NCI-H146 (cell line): ENCODE measurements at regions not wholly inside any gene's neighbourhood (a gene's known extent, or its start where the extent isn't known, plus 50 kb on each side); places are given as distances from the start of the nearest gene placed in this dataset.
"Not testable (repeated sequence)": the region's sequence is repeated elsewhere in the genome, so short reads cannot be mapped to it uniquely, and the experiment has no call there.

Source experiments
- DNase-seq: peaks from one replicate; lab custom pipeline; 2025; lab: John Stamatoyannopoulos, UW

DNA sequence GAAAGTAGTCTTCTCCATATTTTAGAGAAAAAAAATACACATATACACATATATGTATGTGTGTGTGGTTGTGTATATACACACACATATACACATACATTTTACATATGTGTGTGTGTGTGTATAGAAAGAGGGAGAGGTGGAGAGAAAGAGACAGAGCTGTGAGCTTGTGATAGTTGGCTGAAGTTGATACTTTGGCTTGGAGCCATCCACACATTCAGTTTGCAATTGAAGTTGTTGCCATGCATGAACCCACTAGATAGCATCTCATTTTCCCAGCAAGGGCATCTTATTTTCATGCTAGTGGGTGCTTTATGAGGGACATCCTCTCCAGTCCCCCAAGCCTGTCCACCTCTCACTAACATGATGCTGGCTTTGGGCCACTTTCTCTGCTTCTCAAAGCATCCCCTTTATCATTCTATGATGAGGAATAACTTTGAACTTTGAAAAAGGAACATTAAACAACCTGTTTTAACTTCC lies 228.6 kb downstream of the ZNF621 start:
- no peak for DNase-seq

DNA sequence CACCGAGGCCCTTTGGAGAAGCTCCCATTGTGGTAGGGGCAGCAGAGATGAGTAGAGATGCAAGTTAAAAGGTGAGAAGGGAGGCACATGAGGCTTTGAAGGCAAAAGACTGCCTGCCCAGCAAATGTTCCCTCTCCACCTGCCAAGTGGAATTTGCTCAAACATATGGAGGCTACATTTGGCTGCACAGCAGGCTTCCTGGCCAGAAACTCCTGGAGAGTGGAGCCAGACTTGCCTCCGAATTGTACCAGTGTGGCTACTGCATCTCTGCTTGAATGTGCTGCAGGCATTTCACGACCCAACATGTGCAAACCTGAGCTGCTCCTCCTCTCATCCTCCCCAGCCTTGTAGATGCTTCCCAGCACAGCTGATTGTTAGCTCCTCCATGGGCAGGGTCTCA lies 229.2 kb downstream of the ZNF621 start:
- no peak for DNase-seq

DNA sequence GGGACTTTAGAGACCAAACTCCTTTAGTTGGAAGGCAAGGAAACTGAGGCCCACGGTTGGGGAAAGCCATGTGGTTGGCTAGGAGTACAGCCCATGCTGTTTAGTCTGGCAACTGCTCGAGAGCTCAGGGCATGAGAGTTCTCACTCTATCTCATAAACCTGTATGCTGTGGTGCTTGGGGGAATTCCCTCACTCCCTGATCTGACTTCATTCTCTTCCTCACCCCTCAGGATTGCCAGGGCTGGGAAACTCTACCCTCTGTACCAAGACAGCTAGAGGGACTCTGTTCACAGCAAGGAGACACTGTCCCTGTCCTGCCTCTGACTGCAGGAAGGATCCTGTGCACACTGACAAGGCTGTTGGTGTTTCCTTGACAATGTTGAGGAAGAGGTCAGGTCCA lies 230.2 kb downstream of the ZNF621 start:
- no peak for DNase-seq

DNA sequence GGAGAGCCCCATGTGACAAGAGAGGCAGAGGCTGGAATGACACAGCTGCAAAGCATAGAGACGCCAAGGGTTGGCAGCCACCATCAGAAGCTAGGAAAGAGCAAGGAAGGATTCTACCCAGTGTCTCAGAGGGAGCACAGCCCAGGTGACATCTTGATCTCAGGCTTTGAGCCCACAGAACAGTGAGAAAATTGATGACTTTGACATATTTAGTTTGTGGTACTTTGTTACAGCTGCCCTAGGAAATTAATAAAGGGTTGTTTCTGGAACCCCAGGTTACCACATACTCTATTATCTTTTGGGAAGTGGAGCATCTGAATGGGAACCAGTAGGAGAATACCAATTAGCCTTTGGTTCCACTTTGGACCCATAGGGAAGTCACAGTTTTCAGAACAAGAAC lies 231.7 kb downstream of the ZNF621 start:
- DNase-seq: no peak

DNA sequence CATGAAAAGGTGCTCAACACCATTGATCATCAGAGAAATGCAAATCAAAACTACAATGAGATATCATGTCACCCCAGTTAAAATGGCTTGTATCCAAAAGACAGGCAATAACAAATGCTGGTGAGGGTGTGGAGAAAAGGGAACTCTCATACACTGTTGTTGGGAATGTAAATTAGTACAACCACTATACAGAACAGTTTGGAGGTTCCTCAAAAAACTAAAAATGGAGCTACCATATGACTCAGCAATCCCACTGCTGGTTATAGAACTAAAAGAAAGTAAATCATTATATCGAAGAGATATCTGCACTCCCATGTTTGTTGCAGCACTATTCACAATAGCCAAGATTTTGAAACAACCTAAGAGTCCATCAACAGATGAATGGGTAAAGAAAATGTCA lies 238.0 kb downstream of the ZNF621 start:
- DNase-seq: not testable (repeated sequence)

DNA sequence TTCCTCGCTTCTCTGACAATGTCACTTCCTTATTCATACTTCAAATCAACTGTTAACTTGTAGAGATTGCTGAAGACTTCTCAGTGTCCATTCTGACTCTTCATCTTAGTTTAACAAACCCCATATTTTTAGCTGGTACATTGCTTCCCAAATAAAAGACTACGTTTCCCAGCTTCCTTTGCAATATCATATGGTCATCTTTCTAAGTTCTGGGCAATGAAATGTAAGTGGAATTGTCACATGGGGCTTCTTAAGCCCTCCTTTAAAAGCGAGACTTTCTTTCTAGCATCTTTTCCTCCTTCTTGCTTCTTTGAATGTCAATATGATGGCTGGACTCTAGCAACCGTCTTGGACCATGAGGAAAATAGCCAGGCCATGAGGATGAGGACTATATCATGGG lies 239.0 kb downstream of the ZNF621 start:
- DNase-seq: no peak

DNA sequence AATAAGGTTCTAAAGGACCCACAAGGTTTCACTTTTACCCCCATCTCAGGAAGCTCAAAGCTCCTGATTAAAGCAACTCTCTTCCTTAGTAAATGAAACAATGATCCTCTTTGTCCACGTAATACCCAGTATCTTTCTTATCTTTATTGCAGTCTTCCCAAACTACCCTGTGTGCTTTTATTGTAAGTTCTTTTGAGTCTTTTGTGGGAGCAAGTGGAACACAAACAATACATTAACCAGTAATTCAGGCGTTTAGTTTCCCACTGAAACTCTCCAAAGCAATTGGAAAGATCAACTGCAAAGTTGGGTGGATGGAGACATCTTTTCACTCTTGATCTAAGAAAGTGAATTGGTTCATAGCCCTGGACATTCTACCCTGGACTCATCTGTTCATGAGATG lies 240.0 kb downstream of the ZNF621 start:
- DNase-seq: no peak

DNA sequence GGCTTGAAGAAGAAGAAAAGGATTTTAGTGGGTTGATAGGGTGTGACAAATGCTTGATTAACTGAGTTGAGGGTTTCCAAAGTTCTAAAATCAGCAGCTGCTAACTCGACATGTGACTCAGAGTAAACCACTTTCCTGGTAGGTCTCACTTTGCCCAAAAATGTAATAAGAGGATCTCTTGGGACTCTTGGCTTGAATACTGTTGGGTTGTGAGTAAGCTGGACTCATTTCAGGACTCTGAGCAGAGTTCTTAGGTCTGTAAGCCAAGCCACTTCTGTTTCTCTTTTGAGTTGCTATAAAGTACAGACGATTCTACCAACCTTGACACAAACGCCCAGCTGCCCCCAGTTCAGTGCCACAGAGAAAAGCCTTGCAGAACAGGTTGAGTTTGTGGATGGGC lies 241.1 kb downstream of the ZNF621 start:
- DNase-seq: no peak

DNA sequence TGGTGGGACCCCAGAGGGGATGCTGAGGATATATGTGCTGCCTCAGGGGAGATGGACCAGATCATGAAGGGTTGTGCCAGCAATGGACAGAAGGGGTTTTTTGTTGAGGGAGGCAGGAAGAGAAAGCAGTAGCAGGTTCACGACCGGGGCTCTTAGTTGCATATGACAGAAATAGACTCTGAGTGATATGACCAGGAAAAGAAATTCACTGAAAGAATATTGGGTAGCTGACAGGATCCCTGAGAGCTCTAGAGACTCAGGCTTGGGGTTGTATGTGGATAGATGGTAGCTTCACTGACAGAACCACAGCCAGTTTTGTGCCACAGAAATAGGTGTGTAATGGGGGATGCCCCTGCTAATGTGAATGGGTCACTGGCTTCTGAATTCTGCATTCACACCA lies 241.6 kb downstream of the ZNF621 start:
- no peak for DNase-seq

DNA sequence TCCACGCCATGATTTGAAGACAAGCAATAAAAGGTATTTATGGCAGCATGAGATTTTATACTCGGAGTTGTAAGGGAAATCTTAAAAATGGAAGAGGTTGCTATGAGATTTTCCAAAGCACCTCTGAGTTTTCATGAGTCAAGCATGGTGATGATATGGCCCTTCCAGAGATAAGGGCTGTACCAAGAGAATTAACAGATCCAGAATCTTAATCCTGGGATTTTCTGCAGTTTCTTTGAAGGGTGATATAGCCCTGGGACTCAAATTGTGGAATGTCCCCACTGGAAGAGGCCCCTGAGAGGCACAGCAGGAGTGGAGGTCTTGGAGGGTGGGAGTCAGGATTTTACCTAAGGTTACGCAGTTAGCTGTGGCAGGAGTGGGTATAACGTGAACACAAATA lies 243.3 kb downstream of the ZNF621 start:
- no peak for DNase-seq

DNA sequence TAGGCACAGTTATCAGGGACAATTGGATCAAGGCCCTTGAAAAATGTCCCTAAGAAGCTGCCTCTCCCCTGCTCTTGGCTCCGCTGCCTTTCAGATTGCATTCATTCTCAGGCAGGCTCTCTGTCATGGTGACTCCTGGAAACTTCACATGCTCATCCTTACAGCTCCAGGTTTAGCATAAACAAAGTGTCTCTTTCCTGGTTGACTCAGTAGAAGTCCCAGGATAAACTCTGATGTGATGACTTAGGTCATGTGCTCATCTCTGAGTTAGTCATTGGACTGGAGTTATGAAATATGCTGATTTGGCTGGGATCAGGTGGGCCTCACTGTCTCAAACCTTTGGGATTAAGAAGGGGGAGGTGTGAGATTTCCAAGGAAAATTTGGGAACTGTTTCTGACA lies 243.8 kb downstream of the ZNF621 start:
- DNase-seq: no peak

DNA sequence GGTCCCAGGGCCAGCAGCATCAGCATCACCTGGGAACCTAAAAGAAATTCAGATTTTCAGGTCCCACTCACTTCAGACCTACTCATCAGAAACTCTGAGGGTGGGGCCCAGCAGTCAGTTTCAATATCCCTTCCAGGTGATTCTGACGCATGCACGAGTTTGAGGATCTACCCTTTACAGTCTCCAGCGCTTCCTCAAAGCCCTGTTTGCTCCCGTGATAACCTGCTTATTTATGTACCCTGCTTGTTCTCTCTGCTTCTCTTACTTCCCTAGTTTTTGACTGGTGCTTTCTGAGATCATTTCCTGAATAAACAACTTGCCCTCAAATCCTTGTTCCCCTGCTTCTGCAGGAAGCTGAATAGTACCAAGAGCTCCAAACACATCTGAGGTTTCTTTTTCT lies 245.3 kb downstream of the ZNF621 start:
- no peak for DNase-seq

DNA sequence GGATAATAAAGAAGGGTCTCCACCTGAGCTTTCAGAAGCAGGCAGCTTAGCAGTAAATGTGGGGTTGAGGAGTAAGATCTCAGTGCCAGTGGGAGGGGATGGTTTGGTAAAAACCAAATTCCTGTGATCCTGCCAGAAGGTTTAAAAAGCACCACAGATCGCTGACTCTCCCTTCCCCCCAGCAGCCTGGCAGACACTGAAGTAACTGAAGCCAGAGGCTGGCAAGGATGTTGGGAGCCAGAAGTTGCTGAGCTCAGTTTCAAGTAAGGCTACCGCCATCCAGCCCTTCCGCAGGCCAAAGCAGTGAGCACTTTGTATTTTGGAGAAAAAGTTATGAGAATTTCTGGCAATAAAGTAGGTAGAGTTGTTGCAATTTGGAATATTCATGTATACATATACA lies 246.4 kb downstream of the ZNF621 start:
- no peak for DNase-seq

DNA sequence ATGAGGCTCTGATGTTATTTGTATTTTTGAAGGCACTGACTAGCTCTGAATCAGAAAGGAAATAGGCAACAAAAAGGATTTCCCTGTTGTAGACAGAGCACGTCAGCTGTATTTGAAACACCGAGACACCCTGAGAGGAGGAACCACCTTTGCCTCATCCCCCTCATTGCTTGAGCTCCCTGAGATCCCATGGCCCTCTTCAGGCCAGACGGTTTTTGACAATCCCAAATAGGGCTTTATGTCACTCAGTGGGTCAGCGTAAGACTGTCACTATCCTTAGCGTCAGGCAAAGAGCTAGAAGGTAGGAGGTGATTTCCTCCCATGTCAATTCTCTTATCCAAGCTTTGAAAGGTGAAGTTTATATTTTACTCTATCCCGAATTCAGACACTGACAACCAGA lies 254.3 kb downstream of the ZNF621 start:
- DNase-seq: no peak

DNA sequence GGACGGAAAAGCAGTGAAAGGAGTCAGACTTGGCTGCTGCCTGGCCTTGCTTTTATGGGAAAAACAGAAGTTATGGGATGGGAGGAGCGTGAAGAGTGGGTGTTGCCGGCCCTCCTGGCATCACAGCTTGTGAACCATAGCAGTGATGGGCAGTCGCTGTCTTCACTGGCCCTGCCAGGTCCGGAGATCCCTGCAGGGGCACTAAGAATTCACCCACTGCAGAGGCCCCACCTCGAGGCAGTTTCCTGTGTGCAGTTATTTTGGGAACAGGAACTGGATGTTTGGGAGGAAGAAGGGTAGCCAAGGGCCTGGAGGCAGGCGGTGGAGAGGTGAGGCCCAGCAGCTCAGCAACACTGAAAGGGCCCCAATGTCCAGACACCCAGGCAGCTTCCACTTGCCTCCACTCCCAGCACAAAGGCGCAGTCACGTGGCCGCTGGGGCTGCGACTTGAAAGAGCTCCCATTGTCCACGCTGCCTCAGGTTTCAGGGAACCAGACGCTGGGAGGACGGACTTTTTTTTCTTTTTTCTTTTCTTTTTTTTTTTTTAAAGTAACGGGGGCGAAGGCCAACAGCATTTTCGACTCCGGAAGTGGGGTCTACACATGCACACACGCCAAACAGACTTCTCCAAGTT lies 255.6 kb downstream of the ZNF621 start:
- DNase-seq: peak; percentile 38

DNA sequence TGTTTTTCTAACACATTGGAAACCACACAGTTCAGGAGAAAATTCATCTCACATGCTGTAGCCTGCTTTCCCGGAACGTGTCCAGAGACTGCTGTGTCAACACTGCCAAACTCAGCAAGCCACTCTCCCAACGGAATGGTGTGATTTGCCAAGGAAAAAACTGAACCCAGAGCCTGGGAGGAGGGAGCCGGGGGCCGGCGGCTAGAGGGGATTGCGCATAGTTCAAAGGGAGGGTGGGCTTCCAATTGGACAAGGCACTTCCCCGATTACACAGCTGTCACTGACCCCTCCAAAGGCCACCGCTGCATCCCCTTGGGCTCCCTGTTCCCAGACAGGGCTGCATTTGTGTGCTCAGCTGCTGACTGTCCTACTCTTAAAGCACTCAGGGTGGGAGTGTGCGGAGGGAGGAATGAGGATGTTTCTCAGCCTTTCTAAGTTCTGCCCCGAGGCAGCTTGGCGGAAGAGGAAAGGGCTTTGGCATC lies 256.2 kb downstream of the ZNF621 start:
- peak; percentile 26 for DNase-seq

DNA sequence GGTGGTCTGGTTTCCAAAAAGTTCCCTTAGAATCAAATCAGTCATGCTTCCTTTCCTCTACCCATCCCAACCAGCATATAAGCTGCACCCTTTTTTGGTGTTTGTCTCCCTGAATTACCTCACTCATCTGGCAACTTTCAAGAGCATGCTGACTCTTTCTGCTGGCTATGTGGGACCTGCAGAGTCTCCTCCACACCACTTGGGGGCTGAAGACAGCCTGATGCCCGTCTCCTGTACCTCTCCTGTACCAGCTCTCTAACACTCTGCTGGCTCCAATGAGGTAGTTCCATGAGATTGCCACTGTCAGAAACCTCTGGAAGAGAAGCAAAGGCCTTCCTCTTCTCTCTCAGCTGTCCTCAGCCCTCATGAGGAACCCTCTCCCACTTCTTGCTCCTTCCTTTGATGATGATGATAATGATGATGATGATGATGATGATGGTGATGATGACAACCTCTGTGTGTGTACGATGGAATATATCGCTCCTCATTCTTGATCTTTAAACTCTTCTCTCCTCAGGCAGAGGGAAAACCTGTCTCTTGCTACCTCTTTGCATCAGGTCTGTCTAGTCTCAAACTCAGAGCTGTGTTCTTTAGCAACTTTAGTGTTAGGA lies 257.5 kb downstream of the ZNF621 start:
- DNase-seq: no peak

DNA sequence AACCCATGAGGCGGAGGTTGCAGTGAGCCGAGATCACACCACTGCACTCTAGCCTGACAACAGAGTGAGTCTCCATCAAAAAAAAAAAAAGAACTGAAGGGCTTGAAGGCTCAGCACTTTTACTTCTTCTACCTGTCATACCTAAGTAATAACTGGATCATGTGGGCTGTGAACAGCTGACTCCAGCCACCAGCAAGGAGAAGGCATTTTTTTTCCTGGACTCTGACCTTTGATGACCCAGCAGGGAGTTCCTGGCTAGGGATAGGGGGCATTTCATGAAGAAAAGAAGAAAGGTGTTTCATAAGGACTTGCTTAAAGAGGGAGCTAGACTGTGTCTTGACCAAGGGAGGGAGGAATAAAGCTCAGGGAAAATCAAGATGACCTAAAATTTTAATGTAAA lies 266.0 kb downstream of the ZNF621 start:
- DNase-seq: no peak

DNA sequence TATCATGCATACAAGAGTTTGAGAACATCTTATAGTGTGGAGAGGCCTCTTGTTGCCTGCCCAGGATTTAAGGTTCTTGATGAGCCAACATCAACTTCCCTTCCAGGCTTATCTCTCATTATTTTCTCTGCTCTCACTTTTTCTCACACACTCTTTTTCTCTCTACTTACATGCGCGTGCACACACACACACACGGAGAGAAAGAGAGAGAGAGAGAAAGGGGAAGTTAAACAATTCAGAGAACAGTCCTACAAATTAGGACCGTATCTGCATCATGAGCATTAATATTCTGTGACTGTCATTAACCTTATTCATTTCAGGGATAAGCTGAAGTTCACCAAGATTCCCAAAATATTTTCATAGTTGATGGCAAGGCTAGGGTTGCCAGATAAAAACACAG lies 269.0 kb downstream of the ZNF621 start:
- no peak for DNase-seq

DNA sequence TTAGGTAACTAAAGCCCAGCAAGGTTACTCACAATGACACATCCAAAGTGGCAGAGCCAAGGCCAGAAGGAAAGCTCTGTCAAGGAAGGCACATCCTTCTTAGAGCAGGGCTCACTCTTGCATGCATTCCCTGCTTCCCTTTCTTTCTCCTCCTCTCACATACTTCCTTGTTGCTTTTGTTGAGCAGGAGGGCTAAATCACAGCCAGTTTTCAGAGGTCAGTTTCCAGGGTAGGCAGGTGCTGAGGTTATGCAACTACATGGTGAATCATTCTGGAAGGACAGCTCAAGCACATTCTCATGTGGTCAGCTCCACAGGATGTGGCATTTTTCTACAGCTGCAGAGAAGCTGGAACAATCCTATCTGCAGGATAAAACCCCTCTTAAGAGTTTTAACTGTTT lies 275.6 kb downstream of the ZNF621 start:
- no peak for DNase-seq

DNA sequence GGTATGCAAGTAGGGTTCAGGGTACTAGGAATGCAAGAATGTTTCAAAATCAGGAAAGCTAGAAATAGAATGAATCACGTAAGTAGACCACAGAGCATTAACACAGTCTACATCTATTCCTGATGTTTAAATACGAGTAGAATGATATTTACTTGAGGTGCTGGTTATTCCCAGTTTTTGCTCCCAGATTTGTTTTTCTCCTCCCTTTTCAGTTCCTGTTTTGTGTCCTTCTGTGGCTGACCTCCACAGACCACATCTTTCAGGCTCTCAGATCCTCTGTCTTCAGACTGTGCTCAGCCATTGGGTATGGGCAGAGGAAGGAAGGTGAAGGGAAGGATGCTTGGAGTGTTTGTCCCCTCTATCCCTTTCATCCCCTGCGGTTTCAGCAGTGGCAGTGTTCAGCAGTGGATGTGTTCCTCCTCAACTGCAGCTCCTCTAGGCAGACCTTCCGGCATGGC lies 276.6 kb downstream of the ZNF621 start:
- DNase-seq: no peak

DNA sequence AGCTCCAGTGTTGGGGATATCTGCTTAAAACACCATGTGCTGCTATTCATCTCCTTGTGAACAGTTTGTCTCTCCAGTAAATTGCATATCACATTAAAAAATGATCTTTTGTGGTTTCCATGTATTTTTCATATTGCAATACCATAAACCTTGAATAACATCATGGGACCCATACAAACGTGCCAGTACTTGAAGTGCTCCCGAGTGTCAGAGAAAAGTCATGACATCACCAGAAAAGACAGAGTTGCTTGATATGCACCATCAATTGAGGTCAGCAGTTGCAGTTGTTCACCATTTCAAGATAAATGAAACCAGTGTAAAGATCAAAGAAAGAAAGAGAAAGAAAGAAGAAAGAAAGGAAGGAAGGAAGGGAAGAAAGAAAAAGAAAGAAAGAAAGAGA lies 278.6 kb downstream of the ZNF621 start:
- DNase-seq: no peak

DNA sequence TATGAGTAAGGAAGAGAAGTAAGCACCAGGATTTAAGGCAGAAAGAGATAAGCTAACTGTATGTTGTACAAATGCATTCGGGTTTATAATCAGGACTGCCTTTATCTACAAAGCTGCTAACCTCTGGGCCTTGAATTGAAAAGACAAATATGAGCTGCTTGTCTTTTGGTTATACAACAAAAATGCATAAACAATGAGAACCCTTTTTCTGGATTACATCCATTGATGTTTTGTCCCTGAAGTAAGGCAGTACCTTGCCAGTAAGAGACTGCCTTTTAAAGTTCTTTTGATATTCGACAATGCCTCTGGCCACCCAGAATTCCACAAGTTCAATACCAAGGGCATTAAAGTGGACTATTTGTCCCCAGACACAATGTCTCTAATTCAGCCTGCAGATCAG lies 280.7 kb downstream of the ZNF621 start:
- DNase-seq: no peak

DNA sequence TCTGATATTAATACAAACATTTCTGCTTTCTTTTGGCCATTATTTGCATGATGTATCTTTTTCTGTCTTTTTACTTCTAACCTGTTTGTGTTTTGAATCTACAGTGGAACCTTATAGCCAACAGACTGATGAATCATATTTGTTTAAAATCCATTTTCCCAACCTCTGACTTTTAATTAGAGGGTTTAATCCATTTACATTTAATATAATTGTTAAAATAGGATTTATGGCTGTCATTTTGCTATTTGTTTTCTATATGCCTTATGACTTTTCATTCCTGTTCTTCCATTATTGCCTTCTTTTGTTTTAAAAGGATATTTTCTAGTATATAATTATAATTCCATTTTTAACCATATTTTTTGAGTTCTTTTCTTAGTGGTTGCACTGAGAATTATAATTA lies 286.1 kb downstream of the ZNF621 start:
- DNase-seq: no peak
